Activated T-helper 1 cell treated with anti-CD3 and anti-CD28 coated beads, Interleukin-12 subunit alpha, Interleukin-12 subunit beta, Interleukin-2, Interleukin-4 antibody, amounts not matched to agents 30 ng/mL and 10 ng/mL and 1 ng/mL, durations not matched to agents 14 hours and 24 hours and 36 hours (primary cell): ENCODE measurements at regions not wholly inside any gene's neighbourhood (a gene's known extent, or its start where the extent isn't known, plus 50 kb on each side); places are given as distances from the start of the nearest gene placed in this dataset.

Source experiments
- DNase-seq: peaks from one replicate; pipeline ENCODE4 v3.0.0; 2021; ENCODE audit warnings: low spot score
- H3K27ac Mint-ChIP-seq: one replicate; pipeline ENCODE4 v1.8.0; 2021; ENCODE audit warnings: mild to moderate bottlenecking, mixed read lengths
- H3K27me3 Mint-ChIP-seq: one replicate; pipeline ENCODE4 v1.8.0; 2022; ENCODE audit warnings: mild to moderate bottlenecking, moderate library complexity, mixed read lengths; ENCODE audit not compliant: insufficient read depth
- H3K36me3 Mint-ChIP-seq: one replicate; pipeline ENCODE4 v1.8.0; 2021; ENCODE audit warnings: low read depth, mixed read lengths
- H3K4me1 Mint-ChIP-seq: one replicate; pipeline ENCODE4 v1.8.0; 2021; ENCODE audit warnings: low read depth, mixed read lengths
- H3K4me3 Mint-ChIP-seq: one replicate; pipeline ENCODE4 v1.8.0; 2021; ENCODE audit warnings: mild to moderate bottlenecking, moderate library complexity, mixed read lengths
- H3K9me3 Mint-ChIP-seq: one replicate; pipeline ENCODE4 v1.8.0; 2021; ENCODE audit warnings: mixed read lengths
- intact Hi-C: fragments of 100-400 bp; cut with micrococcal nuclease; formaldehyde crosslinking; loops from one replicate; pipeline ENCODE4 v1.15.1; 2024

DNA sequence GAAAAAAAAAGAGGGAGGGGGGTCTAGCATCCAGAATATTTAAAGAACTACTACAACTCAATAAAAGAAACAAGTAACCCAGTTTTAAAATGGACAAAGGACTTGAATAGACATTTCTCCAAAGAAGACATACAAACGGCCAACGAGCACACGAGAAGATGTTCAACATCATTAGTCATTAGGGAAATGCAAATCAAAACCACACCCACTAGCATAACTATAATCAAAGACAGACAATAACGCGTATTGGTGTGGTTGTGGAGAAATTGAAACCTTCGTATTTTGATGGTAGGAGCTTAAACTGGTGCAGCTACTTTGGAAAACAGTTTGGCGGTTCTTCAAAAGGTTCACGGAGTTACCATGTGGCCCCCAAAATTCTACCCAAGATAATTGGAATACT, 64.3 kb upstream of the CAB39 start:
- Mint-ChIP-seq H3K27me3 (no peaks in the 10 kb centered on the region), H3K9me3 (peaks cover 5% of the 10 kb centered on the region), H3K36me3 (peaks cover 3% of the 10 kb centered on the region), H3K4me3 (no peak overlapping the region), H3K27ac (no peak overlapping the region), H3K4me1 (peaks cover 33% of the 10 kb centered on the region)
- DNase-seq = no peak
- intact Hi-C loops = no loop called here

DNA sequence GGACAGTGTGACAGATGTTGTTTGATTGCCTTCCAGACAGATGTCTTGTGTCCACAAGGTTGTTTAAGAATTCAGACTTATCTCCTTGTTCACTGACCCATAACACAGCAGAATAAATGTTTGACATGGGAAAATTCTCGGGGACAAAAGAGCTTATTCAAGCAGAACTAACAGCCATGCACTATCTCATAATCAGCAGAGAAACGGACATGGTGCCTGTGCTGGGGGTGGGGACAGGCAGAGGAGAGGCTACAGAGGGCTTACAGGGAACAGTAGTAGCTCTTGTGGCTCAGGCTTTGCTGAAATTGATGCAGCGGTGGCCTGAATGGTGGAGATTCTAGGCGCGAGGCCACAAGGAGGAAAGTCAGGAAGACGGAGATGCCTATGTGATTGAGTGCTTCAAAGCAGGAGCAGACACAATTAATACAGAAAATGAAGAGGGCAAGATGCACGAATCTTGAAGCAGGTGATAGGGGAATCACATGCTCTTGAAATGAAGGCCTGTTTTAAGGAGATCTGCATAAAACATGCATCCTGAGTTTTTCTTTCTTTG, 62.0 kb upstream of the CAB39 start:
- Mint-ChIP-seq H3K4me1 (peaks cover 34% of the 10 kb centered on the region), H3K27me3 (no peaks in the 10 kb centered on the region), H3K4me3 (no peak overlapping the region), H3K9me3 (peaks cover 5% of the 10 kb centered on the region), H3K36me3 (peaks cover 9% of the 10 kb centered on the region), H3K27ac (no peak overlapping the region)
- DNase-seq = no peak
- intact Hi-C loops = no loop called here

DNA sequence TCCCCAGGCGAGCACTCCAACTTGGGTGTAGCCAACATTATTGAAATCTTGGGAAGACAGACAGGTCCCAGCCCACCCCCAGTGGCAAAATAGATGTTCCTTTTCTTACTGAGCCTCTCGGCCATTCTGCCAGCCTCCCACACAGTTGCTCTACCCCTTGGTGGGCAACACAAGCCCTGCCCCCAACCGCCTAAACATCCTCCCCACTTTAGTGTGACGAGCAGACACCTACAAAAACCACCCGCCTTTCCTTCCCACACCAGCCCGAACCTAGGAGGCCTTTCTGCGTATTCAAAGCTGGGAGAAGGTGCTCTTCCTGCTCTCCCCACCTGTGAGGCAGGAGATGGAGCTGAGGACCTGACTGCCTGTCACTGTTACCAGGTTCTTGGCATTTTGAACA, 58.6 kb upstream of the CAB39 start:
- Mint-ChIP-seq H3K4me1 (peaks cover 67% of the 10 kb centered on the region), H3K27ac (peak overlapping the region; percentile 40), H3K36me3 (peaks cover 15% of the 10 kb centered on the region), H3K27me3 (no peaks in the 10 kb centered on the region), H3K4me3 (no peak overlapping the region), H3K9me3 (no peaks in the 10 kb centered on the region)
- intact Hi-C loops = no loop called here
- DNase-seq = no peak

DNA sequence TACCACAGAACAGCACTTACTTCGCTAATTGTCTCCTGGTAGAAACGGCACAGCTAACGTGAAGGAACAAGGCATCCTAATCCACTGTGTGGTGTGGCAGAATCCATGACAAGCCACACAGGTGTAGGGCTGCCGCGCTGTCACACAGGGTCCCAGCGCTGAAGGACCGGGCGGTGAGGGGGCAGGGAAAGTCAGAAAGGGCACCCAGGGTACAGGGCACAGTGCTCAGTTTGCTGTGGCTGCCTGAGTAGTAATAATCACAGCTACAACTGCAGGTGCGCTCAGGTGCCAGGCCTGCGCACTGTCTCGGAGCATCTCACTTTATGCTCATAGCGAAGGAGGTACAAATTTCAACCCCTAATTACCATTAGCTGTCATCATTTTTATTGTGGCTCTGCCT, 55.2 kb upstream of the CAB39 start:
- H3K27ac Mint-ChIP-seq = peak overlapping the region; percentile 99
- H3K27me3 Mint-ChIP-seq = no peaks in the 10 kb centered on the region
- H3K4me3 Mint-ChIP-seq = peak overlapping the region; percentile 84
- intact Hi-C loops = loop anchor here (5.0 kb wide), 1 partner anchor 250 kb away; no protein-coding TSS in a partner anchor
- H3K36me3 Mint-ChIP-seq = peaks cover 11% of the 10 kb centered on the region
- no peaks in the 10 kb centered on the region for H3K9me3 Mint-ChIP-seq
- DNase-seq = no peak
- H3K4me1 Mint-ChIP-seq = peaks cover 84% of the 10 kb centered on the region

DNA sequence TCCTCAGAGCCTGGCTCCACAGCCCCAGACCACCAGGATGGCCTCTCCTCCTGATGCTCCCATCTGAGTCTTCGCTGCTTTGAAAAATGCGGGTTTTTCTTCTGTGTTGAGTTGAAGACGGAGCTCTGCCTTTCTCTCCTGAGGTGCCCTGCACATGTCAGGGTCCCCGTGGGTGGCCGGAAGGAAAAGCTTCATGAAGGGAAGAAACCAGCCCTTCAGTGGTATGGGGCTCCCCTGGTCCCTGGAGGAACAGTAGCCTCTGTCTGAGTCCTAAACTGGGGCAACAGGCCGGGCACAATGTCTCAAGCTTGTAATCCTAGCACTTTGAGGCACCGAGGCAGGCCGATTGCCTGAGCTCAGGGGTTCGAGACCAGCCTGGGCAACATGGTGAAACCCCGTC, 54.7 kb upstream of the CAB39 start:
- H3K4me1 Mint-ChIP-seq = peaks cover 84% of the 10 kb centered on the region
- H3K27me3 Mint-ChIP-seq = no peaks in the 10 kb centered on the region
- no peaks in the 10 kb centered on the region for H3K9me3 Mint-ChIP-seq
- H3K36me3 Mint-ChIP-seq = peaks cover 11% of the 10 kb centered on the region
- peak overlapping the region; percentile 99 for H3K27ac Mint-ChIP-seq
- no peak for DNase-seq
- peak overlapping the region; percentile 84 for H3K4me3 Mint-ChIP-seq
- intact Hi-C loops = loop anchor here (2.0 to 5.0 kb wide), 5 partner anchors 241 to 835 kb away; partner anchors contain the start of gene SP100

DNA sequence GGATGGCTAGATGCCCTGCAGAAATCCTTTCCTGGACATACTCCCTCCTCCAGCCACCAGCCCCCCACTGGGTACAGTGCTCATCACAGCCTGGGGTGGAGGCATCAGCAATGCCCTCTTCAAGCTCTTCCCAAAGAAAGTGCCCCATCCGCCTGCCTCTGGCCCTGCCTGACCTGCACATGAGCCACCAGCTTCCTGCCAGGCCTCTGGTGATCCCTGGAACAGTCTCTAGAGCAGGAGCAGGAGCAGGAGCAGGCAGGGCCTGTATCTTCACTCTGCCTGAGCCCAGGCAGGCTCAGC, 54.1 kb upstream of the CAB39 start:
- no peaks in the 10 kb centered on the region for H3K27me3 Mint-ChIP-seq
- H3K9me3 Mint-ChIP-seq = no peaks in the 10 kb centered on the region
- peaks cover 89% of the 10 kb centered on the region for H3K4me1 Mint-ChIP-seq
- intact Hi-C loops = loop anchor here (2.0 to 5.0 kb wide), 5 partner anchors 242 to 836 kb away; partner anchors contain the start of gene SP100
- no peak for DNase-seq
- H3K36me3 Mint-ChIP-seq = peaks cover 13% of the 10 kb centered on the region
- peak overlapping the region; percentile 99 for H3K27ac Mint-ChIP-seq
- peak overlapping the region; percentile 84 for H3K4me3 Mint-ChIP-seq

DNA sequence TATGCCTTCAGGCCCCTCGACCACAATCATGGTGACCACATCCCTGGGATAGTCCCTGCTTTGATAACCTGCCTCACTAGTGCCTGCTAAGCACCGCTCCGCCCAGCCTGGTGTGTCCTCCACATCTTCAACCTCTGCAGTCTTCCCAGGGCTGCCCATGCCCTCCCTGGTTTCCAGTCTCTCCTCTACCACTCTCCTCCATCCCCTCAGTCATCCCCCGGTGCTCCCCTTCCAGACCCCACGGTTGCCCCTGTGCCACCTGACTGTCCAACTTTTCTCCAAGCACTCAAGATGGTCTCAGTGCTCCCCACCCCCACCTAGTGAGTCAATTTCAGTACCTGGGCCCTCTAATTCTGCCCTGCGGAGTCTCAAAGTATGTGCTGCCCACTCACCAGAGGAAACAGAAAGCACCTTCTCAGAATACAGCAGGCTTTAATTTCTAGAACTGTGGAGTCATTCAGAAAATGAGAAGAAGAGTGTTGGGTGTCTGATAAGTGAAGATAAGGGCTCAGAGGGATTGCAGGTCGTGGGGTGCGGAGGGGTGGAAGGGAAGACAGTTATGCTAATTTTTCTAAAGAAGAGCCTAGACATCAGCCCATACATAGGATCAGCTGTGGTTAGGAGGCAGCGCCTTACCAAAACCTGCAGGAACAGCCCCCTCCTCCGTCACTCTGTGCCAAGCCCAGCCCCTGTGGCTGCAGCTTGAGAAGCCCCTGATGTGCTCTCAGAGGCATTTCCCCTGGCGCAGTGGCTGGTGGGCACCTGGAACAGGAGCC, 53.6 kb upstream of the CAB39 start:
- DNase-seq = peak; percentile 70
- Mint-ChIP-seq H3K27ac (peak overlapping the region; percentile 99), H3K36me3 (peaks cover 12% of the 10 kb centered on the region), H3K4me1 (peaks cover 91% of the 10 kb centered on the region), H3K9me3 (no peaks in the 10 kb centered on the region), H3K4me3 (peak overlapping the region; percentile 84), H3K27me3 (no peaks in the 10 kb centered on the region)
- intact Hi-C loops = loop anchor here (1.0 to 5.0 kb wide), 16 partner anchors 9 to 836 kb away; partner anchors contain the start of genes CAB39, SP100 and SP140

DNA sequence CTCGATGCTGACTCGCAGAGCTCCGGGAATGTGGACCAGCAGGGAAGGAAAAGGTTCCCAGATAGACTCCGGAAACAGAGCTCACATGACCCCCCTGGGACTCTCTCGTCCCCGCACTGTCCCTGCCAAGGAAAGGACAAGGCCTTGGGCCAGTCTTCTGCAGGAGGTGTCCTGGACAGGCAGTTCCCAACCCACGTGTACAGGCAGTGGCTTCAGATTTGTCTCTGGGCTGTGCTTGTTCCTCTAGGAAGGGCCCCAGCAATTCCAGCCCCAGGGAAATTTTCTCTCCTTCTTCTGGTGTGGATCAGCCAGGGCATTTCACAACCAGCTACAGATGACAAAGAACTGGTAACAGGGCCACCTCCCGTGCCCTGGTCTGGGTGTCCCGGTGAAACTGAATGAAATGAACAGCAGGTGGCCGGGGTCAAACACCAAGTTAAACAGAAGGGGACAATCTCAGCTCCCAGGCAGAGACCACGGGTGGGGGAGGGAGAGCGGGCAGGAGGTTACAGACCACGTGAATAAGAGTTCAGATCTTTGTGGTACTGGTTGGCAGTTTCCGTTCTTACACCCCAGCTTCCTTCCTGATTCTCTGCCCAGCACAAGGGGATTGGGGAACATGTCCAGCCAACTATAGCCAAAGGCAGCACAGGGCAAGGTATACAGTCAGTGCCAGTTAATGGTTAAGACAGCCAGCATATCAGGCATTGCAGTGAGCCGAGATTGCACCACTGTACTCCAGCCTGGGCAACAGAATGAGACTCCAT, 52.2 kb upstream of the CAB39 start:
- peaks cover 96% of the 10 kb centered on the region for H3K4me1 Mint-ChIP-seq
- no peaks in the 10 kb centered on the region for H3K9me3 Mint-ChIP-seq
- no peaks in the 10 kb centered on the region for H3K27me3 Mint-ChIP-seq
- peak overlapping the region; percentile 47 for H3K4me3 Mint-ChIP-seq
- peak; percentile 42 for DNase-seq
- peaks cover 8% of the 10 kb centered on the region for H3K36me3 Mint-ChIP-seq
- intact Hi-C loops = loop anchor here (1.0 to 5.0 kb wide), 4 partner anchors 33 to 406 kb away; no protein-coding TSS in a partner anchor
- peak overlapping the region; percentile 99 for H3K27ac Mint-ChIP-seq

DNA sequence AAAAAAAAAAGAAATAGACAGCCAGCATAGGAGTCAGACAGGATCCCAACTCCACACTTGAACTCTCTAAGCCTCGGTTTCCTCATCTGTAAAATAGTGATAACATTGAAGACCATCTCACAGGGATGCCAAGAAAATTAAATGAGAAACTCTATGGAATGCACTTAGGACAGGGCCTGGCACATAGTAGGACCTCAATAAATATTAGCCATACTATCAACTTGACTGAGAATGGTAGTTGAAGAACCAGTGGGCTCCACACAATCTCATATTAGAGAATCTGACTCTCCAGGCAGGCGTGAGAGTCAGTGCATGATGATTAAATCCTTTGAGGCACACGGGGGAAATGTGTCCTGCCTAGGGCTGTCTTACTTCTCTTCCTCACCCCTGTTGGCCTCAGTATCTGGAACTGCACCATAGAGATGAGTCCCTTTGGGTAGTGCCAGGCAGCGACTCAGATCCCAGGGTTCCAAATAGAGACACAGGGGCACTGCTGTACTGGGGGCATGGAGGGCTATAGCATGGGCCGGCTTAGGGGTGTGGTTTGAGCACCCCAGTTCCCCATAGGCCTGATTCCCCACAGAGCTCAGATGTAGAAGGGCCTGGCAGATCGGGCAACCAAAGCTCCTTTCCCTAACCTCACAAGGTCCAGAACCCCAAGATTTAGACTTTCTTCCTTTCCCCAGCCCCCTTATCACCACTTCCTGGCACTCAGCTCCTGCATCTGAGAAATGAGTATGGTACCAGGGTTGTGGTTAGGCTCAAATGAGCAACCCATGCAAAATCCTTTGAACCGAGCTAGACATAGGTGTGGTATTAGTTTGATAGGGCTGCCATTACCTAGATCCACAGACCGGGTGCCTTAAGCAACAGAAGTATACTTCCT, 51.3 kb upstream of the CAB39 start:
- H3K9me3 Mint-ChIP-seq = no peaks in the 10 kb centered on the region
- H3K4me1 Mint-ChIP-seq = peaks cover 89% of the 10 kb centered on the region
- intact Hi-C loops = loop anchor here (1.0 to 5.0 kb wide), 4 partner anchors 33 to 407 kb away; no protein-coding TSS in a partner anchor
- H3K27ac Mint-ChIP-seq = peak overlapping the region; percentile 99
- peak overlapping the region; percentile 47 for H3K4me3 Mint-ChIP-seq
- peak; percentile 67 for DNase-seq
- no peaks in the 10 kb centered on the region for H3K27me3 Mint-ChIP-seq
- H3K36me3 Mint-ChIP-seq = peaks cover 5% of the 10 kb centered on the region
